Panc1 (cell line): ENCODE measurements at regions not wholly inside any gene's neighbourhood (a gene's known extent, or its start where the extent isn't known, plus 50 kb on each side); places are given as distances from the start of the nearest gene placed in this dataset.

Experiments used
- ATAC-seq: fragments of 200-7000 bp; cut with Tn5 transposase; 2 replicates; pipeline ENCODE4 v1.9.1; 2020; ENCODE audit warnings: mild to moderate bottlenecking, moderate library complexity
- BruUV-seq: library from RNA; stranded (reverse); fragments of 400-500 nt; replicated peaks from 2 replicates; lab custom pipeline; 2021; lab: Mats Ljungman, UMichigan
- CTCF ChIA-PET: fragments of 300-600 bp; sonication (Branson Sonifier 250); formaldehyde crosslinking; loops from one replicate; lab custom pipeline; 2022; ENCODE audit warnings: antibody characterized with exemption; lab: Charles Lee
- POLR2A ChIA-PET: fragments of 300-600 bp; sonication (Branson Sonifier 250); formaldehyde crosslinking; loops from one replicate; lab custom pipeline; 2022; ENCODE audit warnings: antibody characterized with exemption; lab: Charles Lee
- DNase-seq: peaks from one replicate; pipeline ENCODE4 v3.0.0-alpha.2; 2010; ENCODE audit warnings: low read depth, low spot score
- H3K27ac ChIP-seq: 2 replicates; pipeline ENCODE4 v1.5.1; 2011; ENCODE audit warnings: mild to moderate bottlenecking, low read length, inconsistent platforms
- H3K27me3 ChIP-seq: fragments of 200-500 bp; sonication (Bioruptor generic); 2 replicates; pipeline ENCODE4 v1.6.0; 2014; ENCODE audit warnings: low read length, inconsistent platforms; ENCODE audit not compliant: control insufficient read depth, insufficient read depth
- H3K36me3 ChIP-seq: fragments of 200-500 bp; sonication (Bioruptor generic); 2 replicates; pipeline ENCODE4 v1.5.1; 2014; ENCODE audit warnings: inconsistent platforms, mild to moderate bottlenecking, low read length, moderate library complexity; ENCODE audit not compliant: control insufficient read depth, insufficient read depth
- H3K4me1 ChIP-seq: 2 replicates; pipeline ENCODE4 v1.5.1; 2011; ENCODE audit warnings: inconsistent platforms, mild to moderate bottlenecking, low read length, moderate library complexity; ENCODE audit not compliant: control insufficient read depth, insufficient read depth
- H3K4me3 ChIP-seq, 2 experiments: 2 replicates each; pipeline ENCODE4 v1.5.1; 2011 to 2012; ENCODE audit warnings: low read depth in 2 of 2, low read length in 2 of 2, mild to moderate bottlenecking in 2 of 2, inconsistent platforms in 1 of 2, moderate library complexity in 1 of 2
- H3K9me3 ChIP-seq: fragments of 200-500 bp; sonication (Bioruptor generic); 2 replicates; pipeline ENCODE4 v1.5.1; 2014; ENCODE audit warnings: low read depth, mild to moderate bottlenecking, inconsistent platforms, low read length, moderate library complexity; ENCODE audit not compliant: control insufficient read depth, insufficient read depth
- CTCF ChIP-seq: fragments of 450-650 bp; IDR thresholded peaks from 2 replicates; pipeline ENCODE4 v1.5.1; 2017; ENCODE audit warnings: mild to moderate bottlenecking
- POLR2AphosphoS5 ChIP-seq: IDR thresholded peaks from 2 replicates; pipeline ENCODE4 v1.6.1; 2012; ENCODE audit warnings: mild to moderate bottlenecking, low read depth, low read length, moderate library complexity
- REST ChIP-seq, 2 experiments: IDR thresholded peaks; 2 replicates each; pipeline ENCODE4 v1.6.1; 2011 to 2012; ENCODE audit warnings: low read depth in 2 of 2, control low read depth in 1 of 2, low read length in 1 of 2, mild to moderate bottlenecking in 1 of 2, moderate library complexity in 1 of 2; ENCODE audit not compliant: insufficient read depth in 1 of 2
- SIN3A ChIP-seq: IDR thresholded peaks from 2 replicates; pipeline ENCODE4 v1.6.1; 2012; ENCODE audit warnings: low read depth, mild to moderate bottlenecking, low read length, moderate library complexity, borderline replicate concordance; ENCODE audit not compliant: insufficient read depth
- TCF7L2 ChIP-seq: IDR thresholded peaks from 2 replicates; pipeline ENCODE4 v1.6.1; 2011; ENCODE audit warnings: mild to moderate bottlenecking, low read depth, low read length, inconsistent platforms
- in situ Hi-C: cut with HindIII; loops from 2 replicates; pipeline ENCODE4 v1.10.0; 2016; ENCODE audit warnings: low sequenced_read_pairs, low pct_unique_long_range_greater_than_20kb
- intact Hi-C: fragments of 100-400 bp; cut with micrococcal nuclease; formaldehyde crosslinking; loops from one replicate; pipeline ENCODE4 v1.10.0; 2022; ENCODE audit not compliant: unreplicated experiment

- POLR2A ChIA-PET = no interaction called here
Measured at GRCh38 chr3:168436245-168436724, 340.6 kb upstream of the GOLIM4 start.

DNA sequence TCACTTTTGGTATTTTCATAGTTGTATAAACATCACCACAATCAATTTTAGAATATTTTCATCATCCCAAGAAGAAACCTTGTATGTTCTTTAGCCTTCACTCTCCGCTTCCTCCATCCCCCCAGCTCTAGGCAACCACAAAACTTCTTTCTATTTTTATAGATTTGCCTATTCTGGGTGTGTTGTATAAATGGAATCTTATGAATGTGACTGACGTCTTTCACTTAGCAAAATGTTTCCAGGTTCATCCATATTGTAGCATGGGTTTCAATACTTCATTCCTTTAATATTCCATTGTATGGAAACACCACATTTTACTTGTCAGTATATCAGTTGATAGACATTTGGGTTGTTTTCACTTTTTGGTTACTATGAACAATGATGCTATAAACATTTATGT lies 335.8 kb upstream of the GOLIM4 start:
- CTCF ChIA-PET = no interaction called here
- H3K27me3 ChIP-seq = no peaks in the 10 kb centered on the region
- no peaks in the 10 kb centered on the region for H3K4me1 ChIP-seq
- no peaks in the 10 kb centered on the region for H3K36me3 ChIP-seq
- TF ChIP-seq CTCF (no peak), TCF7L2 (no peak), SIN3A (no peak), POLR2AphosphoS5 (no peak), REST (IDR thresholded peaks at IDR 0.05; ENCODE audit: insufficient read depth in 1 of 2, low read depth in 2 of 2, low read length in 1 of 2) (no peak)
- DNase-seq = no peak
- intact Hi-C loops (no loop called here), in situ Hi-C loops (no loop called here)
- POLR2A ChIA-PET = no interaction called here
- H3K9me3 ChIP-seq = no peaks in the 10 kb centered on the region
- H3K4me3 ChIP-seq = no peak overlapping the region
- BruUV-seq = no TSS peak
- no peak for ATAC-seq
- H3K27ac ChIP-seq = no peak overlapping the region

More at GRCh38 chr3:168436245-168436724, 340.6 kb upstream of the GOLIM4 start:
- no peaks in the 10 kb centered on the region for H3K4me1 ChIP-seq
- no peak overlapping the region for H3K27ac ChIP-seq
- no peaks in the 10 kb centered on the region for H3K9me3 ChIP-seq
- no peaks in the 10 kb centered on the region for H3K27me3 ChIP-seq
- ATAC-seq (no peak), DNase-seq (no peak)
- H3K4me3 ChIP-seq = no peak overlapping the region
- in situ Hi-C loops (no loop called here), intact Hi-C loops (no loop called here)
- CTCF ChIA-PET = no interaction called here
- no TSS peak for BruUV-seq
- no peaks in the 10 kb centered on the region for H3K36me3 ChIP-seq
- TF ChIP-seq TCF7L2 (no peak), REST (IDR thresholded peaks at IDR 0.05; ENCODE audit: insufficient read depth in 1 of 2, low read depth in 2 of 2, low read length in 1 of 2) (no peak), CTCF (no peak), SIN3A (no peak), POLR2AphosphoS5 (no peak)
